ENCODE measurements at regions not wholly inside any gene's neighbourhood (a gene's known extent, or its start where the extent isn't known, plus 50 kb on each side); places are given as distances from the start of the nearest gene placed in this dataset.

- no peak for TF ChIP-seq CTCF (IDR thresholded peaks at IDR 0.05)
- no peak for TF ChIP-seq POLR2AphosphoS5 (IDR thresholded peaks at IDR 0.05)
- no peak for TF ChIP-seq POLR2A (IDR thresholded peaks at IDR 0.05)
- no peak for TF ChIP-seq EP300 (IDR thresholded peaks at IDR 0.05)
Observed at GRCh38 chr1:5683446-5683845, 308.8 kb downstream of the NPHP4 start.
